Esophagus muscularis mucosa (tissue), 4 donors: ENCODE measurements at regions not wholly inside any gene's neighbourhood (a gene's known extent, or its start where the extent isn't known, plus 50 kb on each side); places are given as distances from the start of the nearest gene placed in this dataset.

Experiments used
- EP300 ChIP-seq: sonication (generic); formaldehyde crosslinking; IDR thresholded peaks from one replicate; pipeline ENCODE4 v1.6.1; 2017; ENCODE audit warnings: antibody characterized with exemption
- POLR2A ChIP-seq: fragments of 450-650 bp; IDR thresholded peaks from one replicate; pipeline ENCODE4 v1.6.1; 2017; ENCODE audit warnings: antibody characterized with exemption, moderate library complexity, mild to moderate bottlenecking, low read depth
- POLR2AphosphoS5 ChIP-seq, 2 donors: sonication (generic); formaldehyde crosslinking; IDR thresholded peaks; one replicate each; pipeline ENCODE4 v1.6.1; 2017; ENCODE audit warnings: antibody characterized with exemption in 2 of 2
- TF ChIP-seq, protein P1 (sequence below), 3 experiments: fragments of 200-600 bp in 2 of 3; fragments of 450-650 bp in 1 of 3; sonication (generic) in 2 of 3; IDR thresholded peaks; one replicate each; pipeline ENCODE4 v1.5.1; 2017 to 2019; ENCODE audit warnings: antibody characterized with exemption in 3 of 3, mild to moderate bottlenecking in 2 of 3, moderate library complexity in 1 of 3

DNA sequence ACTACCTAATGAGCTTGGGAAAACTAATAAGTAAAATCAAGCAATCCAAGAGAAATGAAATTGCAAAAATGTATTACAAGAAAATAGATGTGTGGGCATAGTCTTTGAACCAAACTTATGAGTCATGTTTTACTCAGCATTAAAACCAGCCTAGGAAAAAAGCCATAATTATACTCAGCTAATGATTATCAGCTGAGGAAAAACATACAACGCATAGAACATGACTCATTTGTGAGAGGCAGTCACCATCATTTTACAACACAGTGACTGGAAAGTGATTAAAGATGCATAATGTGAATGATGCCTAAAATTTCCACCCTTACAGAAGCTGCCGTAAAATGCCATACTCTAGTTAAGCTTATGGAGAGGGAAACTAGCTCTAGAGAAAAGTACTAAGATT, 238.0 kb upstream of the EOMES start:
- TF ChIP-seq POLR2A (no peak), EP300 (no peak), POLR2AphosphoS5 (IDR thresholded peaks at IDR 0.05) (no peak)
- TF ChIP-seq, protein P1, sequence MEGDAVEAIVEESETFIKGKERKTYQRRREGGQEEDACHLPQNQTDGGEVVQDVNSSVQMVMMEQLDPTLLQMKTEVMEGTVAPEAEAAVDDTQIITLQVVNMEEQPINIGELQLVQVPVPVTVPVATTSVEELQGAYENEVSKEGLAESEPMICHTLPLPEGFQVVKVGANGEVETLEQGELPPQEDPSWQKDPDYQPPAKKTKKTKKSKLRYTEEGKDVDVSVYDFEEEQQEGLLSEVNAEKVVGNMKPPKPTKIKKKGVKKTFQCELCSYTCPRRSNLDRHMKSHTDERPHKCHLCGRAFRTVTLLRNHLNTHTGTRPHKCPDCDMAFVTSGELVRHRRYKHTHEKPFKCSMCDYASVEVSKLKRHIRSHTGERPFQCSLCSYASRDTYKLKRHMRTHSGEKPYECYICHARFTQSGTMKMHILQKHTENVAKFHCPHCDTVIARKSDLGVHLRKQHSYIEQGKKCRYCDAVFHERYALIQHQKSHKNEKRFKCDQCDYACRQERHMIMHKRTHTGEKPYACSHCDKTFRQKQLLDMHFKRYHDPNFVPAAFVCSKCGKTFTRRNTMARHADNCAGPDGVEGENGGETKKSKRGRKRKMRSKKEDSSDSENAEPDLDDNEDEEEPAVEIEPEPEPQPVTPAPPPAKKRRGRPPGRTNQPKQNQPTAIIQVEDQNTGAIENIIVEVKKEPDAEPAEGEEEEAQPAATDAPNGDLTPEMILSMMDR (IDR thresholded peaks at IDR 0.05), result no peak
